HG02981 (cell line): ENCODE measurements at regions not wholly inside any gene's neighbourhood (a gene's known extent, or its start where the extent isn't known, plus 50 kb on each side); places are given as distances from the start of the nearest gene placed in this dataset.
"Not testable (repeated sequence)": the region's sequence is repeated elsewhere in the genome, so short reads cannot be mapped to it uniquely, and the experiment has no call there.

Experiments
- ATAC-seq: cut with Tn5 transposase; IDR thresholded peaks from one replicate; pipeline ENCODE4 v1.9.1; 2021; ENCODE audit warnings: mild to moderate bottlenecking, moderate library complexity; ENCODE audit not compliant: unreplicated experiment

GRCh38 chr12:58302487-58303011 is 361.2 kb downstream of the ATP23 start:
- no peak for ATAC-seq

DNA sequence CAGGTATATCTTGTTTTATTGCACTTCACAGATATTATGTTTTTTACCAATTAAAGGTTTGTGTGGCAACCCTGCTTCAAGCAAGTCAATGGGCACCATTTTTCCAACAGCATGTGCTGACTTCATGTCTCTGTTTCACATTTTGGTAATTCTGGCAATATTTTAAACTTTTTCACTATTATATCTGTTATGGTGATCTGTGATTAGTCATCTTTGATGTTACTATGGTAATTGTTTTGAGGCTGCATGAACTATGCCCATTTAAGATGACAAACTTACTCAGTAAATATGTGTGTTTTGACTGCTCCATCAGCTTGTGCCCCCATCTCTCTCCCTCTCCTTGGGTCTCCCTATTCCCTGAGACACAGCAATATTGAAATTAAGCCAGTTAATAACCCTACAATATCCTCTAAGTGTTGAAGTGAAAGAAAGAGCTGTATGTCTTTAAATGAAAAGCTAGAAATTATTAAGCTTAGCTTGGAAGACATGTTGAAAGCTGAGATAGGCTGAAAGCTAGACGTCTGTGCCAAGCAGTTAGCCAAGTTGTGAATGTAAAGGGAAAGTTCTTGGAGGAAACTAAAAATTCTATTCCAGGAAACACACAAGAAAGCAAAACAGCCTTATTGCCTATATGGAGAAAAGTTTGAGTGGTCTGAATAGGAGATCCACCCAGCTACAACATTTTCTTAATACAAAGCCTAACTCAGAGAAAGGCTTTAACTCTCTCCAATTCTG is 365.1 kb downstream of the ATP23 start:
- no peak for ATAC-seq

GRCh38 chr12:58309806-58310205 is 368.4 kb downstream of the ATP23 start:
- ATAC-seq: no peak

GRCh38 chr12:58310368-58310767 is 369.0 kb downstream of the ATP23 start:
- no peak for ATAC-seq

GRCh38 chr12:58310809-58311622 is 369.6 kb downstream of the ATP23 start:
- no peak for ATAC-seq

DNA sequence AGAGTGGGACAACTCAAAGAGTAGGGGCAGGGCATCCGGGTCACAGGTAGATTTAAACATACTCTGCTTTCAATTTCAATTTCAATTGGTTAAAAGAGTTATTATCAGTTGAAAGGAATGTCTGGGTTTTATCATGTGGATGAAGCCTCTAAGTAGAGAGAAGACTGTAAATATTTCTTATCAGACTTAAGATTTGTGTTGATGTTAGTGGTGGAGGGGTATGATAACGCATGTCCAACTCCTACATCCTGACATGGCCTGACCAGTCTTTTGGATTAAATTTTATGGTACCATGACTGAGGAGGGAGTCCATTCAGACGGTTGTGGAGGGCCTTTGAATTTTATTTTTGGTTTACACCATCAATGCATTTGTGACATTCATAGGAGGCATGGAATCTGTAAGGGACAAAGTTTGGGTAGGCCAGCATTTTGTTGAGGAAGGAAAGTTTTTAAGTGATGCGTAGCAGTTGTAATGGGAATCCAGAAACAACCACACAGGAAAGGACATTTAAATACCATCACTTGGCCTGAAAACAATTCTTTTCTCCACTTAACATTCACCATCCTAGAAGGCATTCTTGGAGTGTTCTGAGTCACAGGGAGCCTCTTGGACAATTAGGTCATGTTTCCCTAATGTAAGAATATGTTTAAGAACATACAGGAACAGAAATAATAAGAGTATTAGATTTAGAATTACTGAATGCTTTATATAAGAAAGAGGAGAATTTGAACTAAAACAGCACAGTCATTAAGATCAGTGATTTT is 371.9 kb downstream of the ATP23 start:
- no peak for ATAC-seq

- ATAC-seq: no peak
These were observed 373.2 kb downstream of the ATP23 start for GRCh38 chr12:58314610-58315009.

DNA sequence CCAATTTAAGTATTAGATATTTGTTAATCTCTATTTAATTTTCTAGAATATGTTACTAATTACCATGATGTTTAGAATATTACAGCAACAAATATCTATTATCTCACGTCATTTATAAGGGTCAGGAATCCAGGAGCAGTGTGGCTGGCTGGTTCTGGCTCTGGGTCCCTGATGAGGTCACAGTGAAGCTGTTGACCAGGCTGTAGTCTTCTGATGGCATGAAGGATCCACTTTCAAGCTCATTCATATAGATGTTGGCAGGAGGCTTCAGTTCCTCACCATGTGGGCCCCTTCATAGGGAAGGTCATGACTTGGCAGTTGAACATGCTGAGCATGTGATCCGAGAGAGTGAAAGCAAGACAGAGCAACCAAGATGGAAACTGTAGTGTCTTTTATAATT is 375.6 kb downstream of the ATP23 start:
- no peak for ATAC-seq

- ATAC-seq: peak; percentile 71
These were observed 380.0 kb downstream of the ATP23 start for GRCh38 chr12:58321414-58321813.

GRCh38 chr12:58323676-58324075 is 382.3 kb downstream of the ATP23 start:
- no peak for ATAC-seq

DNA sequence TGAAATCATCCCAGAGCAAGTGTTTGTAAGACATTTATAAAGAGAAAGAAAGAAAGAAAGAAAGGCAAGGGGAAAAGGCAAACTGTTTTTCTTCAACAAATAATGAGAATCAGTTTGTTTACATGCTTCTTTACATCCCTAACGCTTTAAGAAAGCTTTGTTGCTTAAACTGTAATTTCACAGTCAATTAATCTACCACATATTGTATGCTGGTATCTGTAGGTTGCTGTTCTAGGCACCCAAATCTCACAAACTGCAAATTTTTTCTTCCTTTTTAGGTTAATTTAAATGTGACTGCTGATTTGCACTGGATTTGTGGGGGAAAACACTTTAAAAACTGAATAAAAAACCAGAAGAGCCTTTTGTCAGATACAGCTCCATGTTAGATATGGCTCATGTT is 384.2 kb downstream of the ATP23 start:
- no peak for ATAC-seq

- no peak for ATAC-seq
These were observed 385.2 kb downstream of the ATP23 start for GRCh38 chr12:58326534-58326933.

GRCh38 chr12:58336581-58337242 is 395.3 kb downstream of the ATP23 start:
- ATAC-seq: not testable (repeated sequence)

DNA sequence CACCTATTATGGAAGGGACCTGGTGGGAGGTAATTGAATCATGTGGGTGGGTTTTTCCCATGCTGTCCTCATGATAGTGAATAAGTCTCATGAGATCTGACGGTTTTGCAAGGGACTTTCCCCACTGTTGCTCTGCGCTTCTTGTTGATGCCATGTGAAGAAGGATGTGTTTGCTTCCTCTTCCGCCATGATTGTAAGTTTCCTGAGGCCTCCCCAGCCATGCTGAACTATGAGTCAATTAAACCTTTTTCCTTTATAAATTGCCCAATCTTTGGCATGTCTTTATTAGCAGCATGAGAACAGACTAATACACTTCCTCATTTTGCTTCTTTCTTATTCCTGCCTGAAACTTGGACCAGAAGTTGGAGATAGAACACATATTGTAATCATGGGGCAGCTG is 396.2 kb downstream of the ATP23 start:
- ATAC-seq: not testable (repeated sequence)

GRCh38 chr12:58341791-58342190 is 400.4 kb downstream of the ATP23 start:
- no peak for ATAC-seq

DNA sequence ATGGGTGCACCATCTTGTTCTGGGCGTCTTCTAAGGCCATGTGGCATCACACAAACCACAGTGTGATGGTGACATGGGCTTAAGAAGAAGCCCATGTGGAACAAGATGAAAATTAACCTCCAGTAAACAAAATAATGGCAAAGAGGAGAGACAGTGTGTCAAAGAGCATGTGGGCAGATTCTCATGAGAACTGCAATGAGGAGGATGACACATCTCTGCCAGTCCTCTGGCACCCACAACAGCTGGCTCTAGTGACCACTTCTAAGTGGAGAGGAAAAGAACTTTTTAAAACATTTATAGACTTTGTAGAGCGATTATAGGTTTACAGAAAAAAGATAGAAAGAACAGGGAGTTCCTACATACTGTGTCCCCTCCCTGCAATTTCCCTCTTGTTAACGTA is 401.4 kb downstream of the ATP23 start:
- no peak for ATAC-seq

- ATAC-seq: peak; percentile 68
These were observed 404.8 kb downstream of the ATP23 start for GRCh38 chr12:58346032-58346632.

DNA sequence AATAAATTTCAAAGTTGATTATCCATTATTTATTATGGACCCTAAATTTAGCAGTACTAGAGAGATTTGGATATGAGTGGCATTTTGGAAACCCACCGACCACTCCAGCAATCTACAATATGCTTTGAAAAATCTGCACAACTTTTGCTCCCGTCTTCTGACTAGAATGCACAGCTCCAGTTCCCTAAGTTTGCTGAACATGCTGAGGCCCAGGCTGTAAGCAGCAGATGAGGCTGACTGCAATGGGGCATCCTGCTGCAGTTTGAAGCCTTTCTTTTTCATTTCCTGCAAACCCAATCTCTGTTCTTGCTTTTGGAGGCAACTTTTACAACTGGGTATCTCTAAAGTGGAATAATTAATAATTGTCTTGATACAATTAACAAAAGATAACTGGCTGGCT is 405.8 kb downstream of the ATP23 start:
- no peak for ATAC-seq

GRCh38 chr12:58347691-58348090 is 406.3 kb downstream of the ATP23 start:
- ATAC-seq: no peak

DNA sequence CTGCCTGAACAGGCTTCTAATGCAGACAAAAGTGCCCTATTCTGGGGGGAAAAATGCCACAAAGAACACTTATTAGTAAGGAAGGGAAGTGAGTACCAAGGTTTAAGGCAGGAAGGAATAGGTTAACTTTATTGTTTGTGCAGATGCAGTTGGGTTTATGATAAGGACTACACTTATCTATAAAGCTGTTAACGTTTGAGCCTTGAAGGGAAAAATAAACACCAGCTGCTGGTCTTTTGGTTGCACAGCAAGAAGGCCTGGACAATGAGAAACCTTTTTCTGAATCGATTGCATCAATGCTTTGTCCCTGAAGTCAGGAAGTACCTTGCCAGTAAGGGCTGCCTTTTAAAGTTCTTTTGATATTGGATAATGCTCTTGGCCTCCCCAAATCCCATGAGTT is 407.8 kb downstream of the ATP23 start:
- ATAC-seq: no peak
